ENCODE measurements at regions not wholly inside any gene's neighbourhood (a gene's known extent, or its start where the extent isn't known, plus 50 kb on each side); places are given as distances from the start of the nearest gene placed in this dataset.
"Not testable (repeated sequence)": the region's sequence is repeated elsewhere in the genome, so short reads cannot be mapped to it uniquely, and the experiment has no call there.

- not testable (repeated sequence) for TF ChIP-seq CTCF (conservative IDR thresholded peaks at IDR 0.05; ENCODE audit: low read depth, low read length); EZH2 (IDR thresholded peaks at IDR 0.05; ENCODE audit: borderline replicate concordance, low read depth, low read length, poor library complexity, severe bottlenecking)
Observed at GRCh38 chr5:85475151-85475550, 1090.5 kb upstream of the EDIL3 start.

Measured in A673 (cell line).